PC-9 (cell line): ENCODE measurements at regions not wholly inside any gene's neighbourhood (a gene's known extent, or its start where the extent isn't known, plus 50 kb on each side); places are given as distances from the start of the nearest gene placed in this dataset.

Source experiments
- BruUV-seq: library from RNA; stranded (reverse); fragments of 400-500 nt; replicated peaks from 2 replicates; lab custom pipeline; 2021; lab: Mats Ljungman, UMichigan
- CTCF ChIA-PET: fragments of 300-600 bp; sonication (Branson Sonifier 250); formaldehyde crosslinking; loops from one replicate; lab custom pipeline; 2022; ENCODE audit warnings: antibody characterized with exemption; lab: Charles Lee
- POLR2A ChIA-PET: fragments of 300-600 bp; sonication (Branson Sonifier 250); formaldehyde crosslinking; loops from one replicate; lab custom pipeline; 2022; ENCODE audit warnings: antibody characterized with exemption; ENCODE audit not compliant: unreplicated experiment; lab: Charles Lee
- DNase-seq, 2 experiments: peaks; one replicate each; pipeline versions ENCODE4 v3.0.0 to v3.0.0-alpha.2; 2015 to 2022; ENCODE audit warnings: mixed read lengths in 1 of 2
- H2AFZ ChIP-seq: fragments of 200-600 bp; sonication (generic); 2 replicates; pipeline ENCODE4 v1.8.1; 2017; ENCODE audit warnings: antibody characterized with exemption
- H3F3A ChIP-seq: fragments of 200-600 bp; sonication (generic); 2 replicates; pipeline ENCODE4 v1.8.1; 2017; ENCODE audit warnings: antibody characterized with exemption, mild to moderate bottlenecking, low read depth; ENCODE audit not compliant: insufficient read depth
- H3K27ac ChIP-seq: fragments of 200-600 bp; sonication (generic); 2 replicates; pipeline ENCODE4 v1.6.1; 2016; ENCODE audit warnings: mixed run types
- H3K27me3 ChIP-seq: fragments of 200-600 bp; sonication (generic); 2 replicates; pipeline ENCODE4 v1.6.1; 2016; ENCODE audit warnings: low read depth, mixed run types; ENCODE audit not compliant: insufficient read depth
- H3K36me3 ChIP-seq: fragments of 200-600 bp; sonication (generic); 2 replicates; pipeline ENCODE4 v1.6.1; 2016; ENCODE audit warnings: low read depth, mixed run types
- H3K4me1 ChIP-seq: fragments of 200-600 bp; sonication (generic); replicated peaks from 2 replicates; pipeline ENCODE4 v1.6.1; 2016; ENCODE audit warnings: mixed run types; ENCODE audit not compliant: insufficient read depth
- H3K4me2 ChIP-seq: fragments of 200-600 bp; sonication (generic); 2 replicates; pipeline ENCODE4 v1.6.1; 2017; ENCODE audit warnings: mixed run types
- H3K4me3 ChIP-seq: fragments of 200-600 bp; sonication (generic); 2 replicates; pipeline ENCODE4 v1.6.1; 2016; ENCODE audit warnings: mixed run types
- H3K79me2 ChIP-seq: fragments of 200-600 bp; sonication (generic); 2 replicates; pipeline ENCODE4 v1.6.1; 2017; ENCODE audit warnings: low read depth, mixed run types
- H3K9me2 ChIP-seq: fragments of 200-600 bp; sonication (generic); 2 replicates; pipeline ENCODE4 v1.8.1; 2017; ENCODE audit warnings: mild to moderate bottlenecking; ENCODE audit not compliant: insufficient read depth
- H3K9me3 ChIP-seq: fragments of 200-600 bp; sonication (generic); 2 replicates; pipeline ENCODE4 v1.8.1; 2016; ENCODE audit warnings: low read depth; ENCODE audit not compliant: insufficient read depth
- H4K20me1 ChIP-seq: fragments of 200-600 bp; sonication (generic); 2 replicates; pipeline ENCODE4 v1.8.1; 2017; ENCODE audit not compliant: insufficient read depth
- CTCF ChIP-seq: fragments of 200-600 bp; sonication (generic); conservative IDR thresholded peaks from 2 replicates; pipeline ENCODE4 v1.6.1; 2017; ENCODE audit warnings: mixed run types, antibody characterized with exemption, mild to moderate bottlenecking, moderate library complexity
- EZH2 ChIP-seq: fragments of 200-600 bp; sonication (generic); IDR thresholded peaks from 2 replicates; pipeline ENCODE4 v1.8.0; 2017; ENCODE audit warnings: antibody characterized with exemption, low read depth
- intact Hi-C: fragments of 100-400 bp; cut with micrococcal nuclease; formaldehyde crosslinking; loops from one replicate; pipeline ENCODE4 v1.10.0; 2022; ENCODE audit not compliant: unreplicated experiment

- CTCF ChIA-PET: no interaction called here
- intact Hi-C loops: no loop called here
Observed at GRCh38 chr15:31591908-31592307, 265.3 kb downstream of the KLF13 start.

GRCh38 chr15:31597466-31597865 is 270.8 kb downstream of the KLF13 start:
- Histone ChIP-seq H3K9me3 (no peaks in the 10 kb centered on the region), H3K4me3 (no peak overlapping the region), H3K79me2 (no peaks in the 10 kb centered on the region), H3K4me1 (no peaks in the 10 kb centered on the region), H2AFZ (no peak overlapping the region), H3K27me3 (0 out of 2 replicates have a peak, but pooled peaks cover 2% of the 10 kb centered on the region), H3K27ac (no peak overlapping the region), H3K9me2 (no peaks in the 10 kb centered on the region), H3F3A (no peaks in the 10 kb centered on the region), H4K20me1 (no peaks in the 10 kb centered on the region), H3K36me3 (no peaks in the 10 kb centered on the region), H3K4me2 (no peak overlapping the region)
- intact Hi-C loops: no loop called here
- ChIA-PET CTCF (no interaction called here), POLR2A (no interaction called here)
- TF ChIP-seq EZH2: no peak
- TF ChIP-seq CTCF: no peak
- BruUV-seq: no TSS peak
- no peak for DNase-seq

More at GRCh38 chr15:31591908-31592307, 265.3 kb downstream of the KLF13 start:
- H3K4me1 ChIP-seq: no peaks in the 10 kb centered on the region
- H2AFZ ChIP-seq: no peak overlapping the region
- no peaks in the 10 kb centered on the region for H3K79me2 ChIP-seq
- H3K9me2 ChIP-seq: no peaks in the 10 kb centered on the region
- H3K27me3 ChIP-seq: 0 out of 2 replicates have a peak, but pooled peaks cover 2% of the 10 kb centered on the region
- no peak for DNase-seq
- H3K27ac ChIP-seq: no peak overlapping the region
- no peaks in the 10 kb centered on the region for H3F3A ChIP-seq
- no TSS peak for BruUV-seq
- TF ChIP-seq EZH2: no peak
- no peak for TF ChIP-seq CTCF
- no peak overlapping the region for H3K4me3 ChIP-seq
- POLR2A ChIA-PET: no interaction called here
- no peak overlapping the region for H3K4me2 ChIP-seq
- H3K36me3 ChIP-seq: no peaks in the 10 kb centered on the region
- H4K20me1 ChIP-seq: no peaks in the 10 kb centered on the region
- no peaks in the 10 kb centered on the region for H3K9me3 ChIP-seq

GRCh38 chr15:31598620-31599019 is 272.0 kb downstream of the KLF13 start:
- Histone ChIP-seq H3F3A (no peaks in the 10 kb centered on the region), H4K20me1 (no peaks in the 10 kb centered on the region), H2AFZ (no peak overlapping the region), H3K9me2 (no peaks in the 10 kb centered on the region), H3K27ac (no peak overlapping the region), H3K9me3 (no peaks in the 10 kb centered on the region), H3K4me1 (no peaks in the 10 kb centered on the region), H3K79me2 (no peaks in the 10 kb centered on the region), H3K27me3 (0 out of 2 replicates have a peak, but pooled peaks cover 2% of the 10 kb centered on the region), H3K4me2 (no peak overlapping the region), H3K4me3 (no peak overlapping the region), H3K36me3 (no peaks in the 10 kb centered on the region)
- TF ChIP-seq CTCF (no peak), EZH2 (no peak)
- no TSS peak for BruUV-seq
- intact Hi-C loops: no loop called here
- CTCF ChIA-PET: no interaction called here
- POLR2A ChIA-PET: no interaction called here
- no peak for DNase-seq
